Fibroblast of skin of right biceps (primary cell): ENCODE measurements at regions not wholly inside any gene's neighbourhood (a gene's known extent, or its start where the extent isn't known, plus 50 kb on each side); places are given as distances from the start of the nearest gene placed in this dataset.
"Not testable (repeated sequence)": the region's sequence is repeated elsewhere in the genome, so short reads cannot be mapped to it uniquely, and the experiment has no call there.

Experiments
- DNase-seq: peaks from one replicate; pipeline ENCODE4 v3.0.0-alpha.2; 2013

GRCh38 chr5:105283134-105283533 is 1720.5 kb upstream of the NUDT12 start:
- no peak for DNase-seq

GRCh38 chr5:105274079-105274478 is 1711.5 kb upstream of the NUDT12 start:
- no peak for DNase-seq

DNA sequence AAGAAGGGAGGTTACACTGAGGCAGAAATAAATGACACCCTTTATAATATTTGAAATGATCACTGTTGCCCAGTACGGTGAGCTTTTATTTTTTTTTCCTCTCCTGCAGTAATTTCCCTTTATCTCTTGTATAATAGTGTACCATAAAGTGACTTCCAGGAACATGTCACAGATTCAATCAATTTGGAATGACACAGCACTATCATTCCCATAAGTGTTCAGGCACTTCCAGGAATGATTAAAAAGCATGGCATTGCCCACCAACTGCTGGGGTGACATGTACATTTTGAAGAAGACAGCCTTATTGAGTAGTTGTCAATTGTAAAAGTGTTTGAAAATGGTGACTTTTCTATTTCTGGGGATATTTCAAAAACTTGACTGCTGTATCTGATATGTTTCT is 1700.9 kb upstream of the NUDT12 start:
- DNase-seq, result no peak

DNA sequence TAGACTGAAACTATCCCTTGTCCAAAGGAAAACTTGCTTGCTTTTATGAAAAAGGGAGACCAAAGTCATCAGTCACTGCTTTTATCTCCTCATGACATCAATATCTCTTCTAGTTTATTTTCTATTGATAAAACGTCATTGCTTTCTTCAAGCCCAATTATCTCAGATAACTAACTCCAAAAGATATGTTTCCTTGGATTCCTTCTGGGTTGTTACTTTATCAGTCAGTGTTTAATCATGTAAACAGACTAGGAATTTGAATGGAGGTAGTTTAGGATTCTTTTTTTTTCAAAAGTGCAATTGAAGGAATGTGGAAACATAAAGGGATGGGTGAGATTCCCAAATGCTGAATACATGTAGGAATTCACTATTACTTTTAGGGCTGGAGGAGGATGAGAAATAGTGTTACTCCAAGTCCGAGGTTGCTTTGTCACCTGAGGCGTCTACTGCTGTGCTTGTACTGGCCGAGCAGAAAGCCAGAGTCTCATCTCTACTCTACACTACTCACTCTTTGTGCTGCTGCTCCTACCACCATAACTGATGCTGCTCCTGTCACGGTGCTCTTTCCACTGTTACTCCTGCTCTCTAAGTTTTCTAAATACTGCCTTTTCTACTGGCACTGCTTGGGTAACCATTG is 1697.1 kb upstream of the NUDT12 start:
- no peak for DNase-seq

DNA sequence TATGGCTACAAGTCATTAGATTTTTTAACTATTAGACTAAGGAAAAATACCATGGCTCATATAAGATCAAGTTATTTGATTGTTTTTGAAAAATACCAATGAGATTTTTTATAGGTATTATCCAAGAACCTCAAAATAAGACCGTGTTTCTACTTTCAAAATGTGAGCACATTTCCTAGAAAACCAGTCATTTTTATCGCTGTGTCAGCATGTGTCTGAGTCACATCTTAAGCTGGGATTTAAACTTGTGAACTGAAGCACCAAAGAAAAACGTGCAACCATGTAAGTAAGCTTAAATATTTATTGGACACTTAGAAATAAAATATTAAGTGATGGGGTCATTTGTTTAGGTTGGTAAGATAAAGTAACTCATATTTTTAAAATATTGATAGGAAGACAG is 1676.0 kb upstream of the NUDT12 start:
- no peak for DNase-seq

DNA sequence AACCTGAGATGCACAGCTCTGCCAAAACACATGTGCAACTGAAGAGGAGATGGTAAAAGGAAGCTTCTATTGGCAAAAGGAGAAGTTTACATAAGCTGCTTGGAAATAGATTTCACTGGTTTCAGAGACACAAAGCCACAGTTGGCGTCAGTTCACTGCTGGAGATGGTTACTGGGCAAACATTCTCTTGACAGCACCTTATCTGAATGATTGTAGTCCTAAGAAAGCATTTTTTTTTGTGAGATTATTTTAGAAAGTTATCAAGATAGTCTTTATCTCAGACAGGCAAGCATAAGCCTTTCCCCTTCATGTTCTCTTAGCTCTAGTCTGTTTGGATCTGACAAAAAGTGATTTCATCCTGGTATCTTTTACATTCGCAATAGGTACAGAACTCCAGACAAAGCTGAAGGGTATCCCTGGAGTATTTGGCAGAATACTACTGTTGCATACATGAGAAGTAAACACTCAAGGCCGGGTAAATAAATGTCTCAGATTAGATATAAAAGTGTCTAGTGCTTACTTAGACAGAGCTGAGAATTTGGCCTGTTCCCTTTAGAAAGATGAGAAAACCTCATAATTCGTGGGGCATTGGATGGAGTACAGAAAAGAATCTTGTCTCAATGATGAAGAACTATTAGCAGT is 1668.0 kb upstream of the NUDT12 start:
- DNase-seq, result no peak

DNA sequence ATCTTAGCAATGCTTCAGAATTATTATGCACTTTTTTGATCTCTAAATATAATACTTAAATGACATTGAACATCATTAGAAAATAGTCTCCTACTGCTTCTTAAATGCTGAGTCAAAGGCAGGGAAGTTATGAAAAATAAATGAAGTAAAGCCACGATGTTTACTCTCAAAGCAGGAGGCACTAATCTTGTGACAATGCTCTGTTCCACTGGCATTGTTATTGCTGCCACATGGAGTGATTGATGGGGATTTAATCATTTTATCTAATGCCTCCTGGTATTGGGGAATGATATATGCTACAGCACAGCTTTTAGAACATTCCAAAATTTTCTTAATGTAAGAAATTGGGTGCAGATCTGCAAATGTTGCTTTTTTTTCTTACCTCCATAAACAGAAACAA is 1655.4 kb upstream of the NUDT12 start:
- DNase-seq, result no peak

GRCh38 chr5:105213078-105213477 is 1650.5 kb upstream of the NUDT12 start:
- no peak for DNase-seq

GRCh38 chr5:105207066-105207465 is 1644.5 kb upstream of the NUDT12 start:
- DNase-seq, result no peak

DNA sequence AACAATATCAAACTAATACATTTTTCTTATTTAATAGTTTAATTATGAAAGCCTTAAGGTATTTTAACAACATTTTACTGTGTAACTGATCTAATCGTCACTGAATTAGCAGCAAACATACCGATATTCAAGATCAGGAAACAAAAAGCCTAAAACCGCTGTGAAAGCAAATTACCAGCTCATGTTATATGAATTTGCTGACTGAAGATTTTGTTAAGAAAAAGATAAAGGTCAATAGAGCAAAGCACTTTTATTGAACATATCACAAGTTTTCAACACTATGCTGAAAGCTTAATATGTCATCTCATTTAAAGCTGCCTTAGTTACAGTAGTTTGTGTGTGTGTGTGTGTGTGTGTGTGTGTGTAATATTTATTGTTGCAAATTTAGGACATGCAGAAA is 1634.9 kb upstream of the NUDT12 start:
- DNase-seq, result no peak

- no peak for DNase-seq
Observed at GRCh38 chr5:105195765-105196164, 1633.2 kb upstream of the NUDT12 start.

- DNase-seq, result no peak
Observed at GRCh38 chr5:105172918-105173317, 1610.3 kb upstream of the NUDT12 start.

DNA sequence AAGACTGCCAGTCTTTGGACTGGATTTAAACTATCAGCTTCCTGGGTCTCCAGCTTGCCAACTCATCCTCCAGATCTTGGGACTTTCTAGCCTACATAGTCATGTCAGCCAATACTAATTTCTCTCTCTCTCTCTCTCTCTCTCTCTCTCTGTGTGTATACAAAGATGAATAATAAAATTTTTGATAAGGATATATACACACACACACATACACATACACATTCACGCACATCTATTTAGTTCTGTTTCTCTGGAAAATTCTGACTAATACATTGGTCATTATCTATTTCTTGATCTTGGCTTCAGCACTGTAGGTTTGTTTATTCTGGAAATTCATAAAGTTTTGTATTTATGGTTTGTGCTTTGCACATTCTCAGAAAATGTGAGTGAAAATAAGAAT is 1606.2 kb upstream of the NUDT12 start:
- no peak for DNase-seq

- DNase-seq, result no peak
Observed at GRCh38 chr5:105167092-105167491, 1604.5 kb upstream of the NUDT12 start.

- DNase-seq, result no peak
Observed at GRCh38 chr5:105163547-105163946, 1601.0 kb upstream of the NUDT12 start.

DNA sequence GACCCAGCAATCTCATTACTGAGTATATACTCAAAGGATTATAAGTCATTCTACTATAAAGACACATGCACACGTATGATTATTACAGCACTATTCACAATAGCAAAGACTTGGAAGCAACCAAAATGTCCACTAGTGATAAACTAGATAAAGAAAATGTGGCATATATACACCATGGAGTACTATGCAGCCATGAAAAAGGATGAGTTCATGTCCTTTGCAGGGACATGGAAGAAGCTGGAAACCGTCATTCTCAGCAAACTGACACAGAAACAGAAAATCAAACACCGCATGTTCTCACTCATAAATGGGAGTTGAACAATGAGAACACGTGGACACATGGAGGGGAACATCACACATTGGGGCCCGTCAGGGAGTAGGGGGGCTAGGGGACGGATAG is 1600.0 kb upstream of the NUDT12 start:
- not testable (repeated sequence) for DNase-seq

- no peak for DNase-seq
Observed at GRCh38 chr5:105158526-105158925, 1595.9 kb upstream of the NUDT12 start.

- DNase-seq, result no peak
Observed at GRCh38 chr5:105150323-105150722, 1587.7 kb upstream of the NUDT12 start.

DNA sequence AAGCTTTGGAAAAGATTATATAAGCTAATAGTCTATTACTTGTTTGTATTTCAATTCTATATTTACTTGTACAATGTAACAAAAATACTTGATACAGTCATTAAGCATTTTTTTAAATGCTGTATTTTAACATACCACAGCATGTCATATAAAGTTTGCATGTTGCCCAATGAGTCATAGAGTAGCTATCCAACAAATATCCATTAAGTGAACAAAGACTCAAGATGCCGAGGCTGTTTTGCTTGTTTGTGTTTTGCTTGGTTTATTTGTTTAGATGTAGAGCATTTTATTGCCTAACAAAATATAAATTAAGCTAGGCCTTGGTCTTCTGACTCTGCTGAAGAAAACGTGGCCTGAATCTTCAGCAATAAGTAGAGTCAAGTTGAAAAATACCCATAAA is 1584.3 kb upstream of the NUDT12 start:
- no peak for DNase-seq

DNA sequence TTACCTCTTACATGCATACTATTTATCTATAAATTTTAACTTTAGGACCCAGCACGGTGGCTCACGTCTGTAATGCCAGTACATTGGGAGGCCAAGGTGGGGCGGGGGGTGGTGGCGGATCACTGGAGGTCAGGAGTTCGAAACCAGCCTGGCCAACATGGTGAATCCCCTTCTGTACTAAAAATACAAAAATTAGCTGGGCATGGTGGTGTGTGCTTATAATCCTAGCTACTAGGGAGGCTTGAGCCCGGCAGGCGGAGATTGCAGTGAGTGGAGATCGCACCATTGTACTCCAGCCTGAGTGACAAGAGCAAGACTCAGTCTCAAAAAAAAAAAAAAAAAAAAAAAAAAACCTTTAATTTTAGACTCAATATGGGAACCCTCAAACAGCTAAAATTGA is 1582.6 kb upstream of the NUDT12 start:
- DNase-seq, result no peak

DNA sequence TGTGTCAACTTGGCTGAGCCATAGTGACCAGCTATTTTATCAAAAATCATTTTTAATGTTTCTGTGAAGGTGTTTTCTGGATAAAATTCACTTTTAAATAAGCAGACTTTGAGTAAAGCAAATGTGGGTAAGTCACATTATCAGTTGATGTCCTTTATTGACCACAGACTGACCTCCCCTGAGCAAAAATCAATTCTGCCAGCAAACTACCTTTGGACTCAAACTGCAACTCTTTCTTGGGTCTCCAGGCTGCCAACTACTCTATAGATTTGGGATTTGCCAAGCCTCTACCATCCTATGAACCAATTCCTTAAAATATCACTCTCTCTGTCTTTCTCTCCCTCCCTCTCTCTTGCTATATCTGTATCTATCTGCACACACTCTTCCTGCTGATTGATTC is 1571.7 kb upstream of the NUDT12 start:
- DNase-seq, result no peak

DNA sequence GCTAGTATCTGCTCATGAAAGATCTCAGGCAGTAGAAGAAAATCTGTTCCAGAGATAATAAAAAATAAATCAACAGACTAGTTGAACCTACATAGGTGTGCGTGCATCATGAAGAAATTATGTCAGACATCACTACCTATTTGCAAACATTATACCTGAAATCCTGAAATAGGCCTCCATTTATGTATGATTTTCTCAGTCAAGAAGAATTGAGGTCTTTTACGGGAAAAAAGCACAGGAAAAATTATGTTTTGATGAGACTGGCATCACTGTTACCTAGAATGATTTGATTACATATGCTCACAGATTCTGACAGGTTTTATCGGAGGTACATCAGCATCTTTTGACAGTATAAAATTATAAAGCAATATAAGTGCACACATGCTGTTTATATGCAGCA is 1570.5 kb upstream of the NUDT12 start:
- DNase-seq, result no peak

GRCh38 chr5:105132581-105132980 is 1570.0 kb upstream of the NUDT12 start:
- DNase-seq, result no peak

DNA sequence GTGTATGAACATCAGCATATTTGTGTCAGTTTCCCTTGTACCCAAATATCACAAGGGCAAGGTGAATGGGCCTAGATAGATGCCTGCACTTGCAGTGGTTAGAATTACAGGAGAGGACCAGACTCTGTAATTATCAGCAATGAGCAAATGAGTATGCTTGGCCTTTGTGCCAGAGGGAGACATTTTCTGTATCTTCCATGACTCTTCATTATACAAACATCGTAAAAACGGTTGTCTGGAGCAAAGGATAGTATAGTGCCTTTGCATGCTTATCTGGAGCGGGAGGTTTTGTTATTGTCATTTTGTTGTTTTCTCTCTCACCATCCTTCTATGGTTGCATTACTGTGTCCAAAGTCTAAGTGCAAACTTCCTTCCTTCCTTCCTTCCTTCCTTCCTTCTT is 1568.5 kb upstream of the NUDT12 start:
- DNase-seq, result no peak

DNA sequence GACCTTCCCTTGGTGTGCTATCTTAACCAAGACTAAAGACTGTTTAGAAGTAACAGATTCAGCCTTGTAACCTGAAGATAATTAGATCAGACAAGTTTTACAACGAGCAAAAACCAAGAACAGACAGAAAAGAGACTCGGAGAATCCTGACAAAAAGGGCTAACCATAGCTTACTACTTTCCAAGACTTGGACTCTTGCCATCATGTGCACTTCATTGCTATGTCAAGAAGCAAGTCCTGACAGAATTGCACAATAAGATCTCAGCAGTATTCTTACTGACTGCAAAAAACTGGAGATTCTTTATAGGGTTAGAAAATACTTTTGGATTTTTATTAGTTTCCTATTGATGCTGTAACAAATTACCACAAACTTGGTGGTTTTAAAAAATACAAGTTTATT is 1539.0 kb upstream of the NUDT12 start:
- DNase-seq, result peak; percentile 34
